ENCODE measurements at regions not wholly inside any gene's neighbourhood (a gene's known extent, or its start where the extent isn't known, plus 50 kb on each side); places are given as distances from the start of the nearest gene placed in this dataset.
"Not testable (repeated sequence)": the region's sequence is repeated elsewhere in the genome, so short reads cannot be mapped to it uniquely, and the experiment has no call there.

GRCh38 chr9:63450836-63451235, 1834.2 kb downstream of the FOXD4L5 start:
- not testable (repeated sequence) for DNase-seq (ENCODE audit: low read depth)

DNA sequence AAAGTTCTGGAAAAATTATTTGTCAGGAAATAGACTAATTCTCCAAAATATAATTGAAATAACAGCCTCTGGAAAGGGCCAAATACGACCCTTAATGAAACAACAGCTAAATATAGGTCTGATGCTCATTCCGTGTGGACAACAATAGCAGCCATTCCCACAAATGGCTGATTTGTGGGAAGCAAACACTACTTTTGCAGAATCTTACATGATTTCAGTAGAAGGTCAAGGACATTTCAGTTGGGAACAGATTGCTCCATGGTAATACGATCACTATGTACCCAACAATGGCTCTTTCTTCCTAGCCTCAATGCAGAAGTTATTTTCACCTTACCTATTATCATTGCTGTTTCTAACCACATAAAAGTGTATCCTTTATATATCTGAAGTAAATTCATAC, 1859.9 kb downstream of the FOXD4L5 start:
- not testable (repeated sequence) for DNase-seq (ENCODE audit: low read depth)

- not testable (repeated sequence) for DNase-seq (ENCODE audit: low read depth)
These were observed 1894.1 kb downstream of the FOXD4L5 start for GRCh38 chr9:63390897-63391296.

GRCh38 chr9:63385479-63385878, 1899.5 kb downstream of the FOXD4L5 start:
- DNase-seq (ENCODE audit: low read depth) = not testable (repeated sequence)

GRCh38 chr9:63379864-63380263, 1905.1 kb downstream of the FOXD4L5 start:
- not testable (repeated sequence) for DNase-seq (ENCODE audit: low read depth)

DNA sequence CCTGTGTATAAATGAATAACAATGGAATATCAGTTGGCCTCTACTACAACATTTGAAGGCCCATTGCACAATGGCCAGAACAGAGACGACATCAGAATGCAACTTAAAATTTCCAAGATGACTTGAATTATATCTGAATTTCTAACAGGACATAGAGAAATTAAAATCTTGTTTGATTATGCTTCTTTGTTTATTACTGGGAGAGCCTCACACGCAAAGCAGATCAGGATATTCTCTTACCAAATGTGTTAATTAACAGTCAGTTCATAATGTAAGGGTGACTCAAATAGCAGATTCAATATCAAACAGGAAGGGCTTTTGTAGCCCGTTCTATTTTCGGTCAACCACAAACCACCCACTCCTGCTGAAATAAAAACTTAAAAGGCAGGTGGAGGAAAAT, 1930.8 kb downstream of the FOXD4L5 start:
- not testable (repeated sequence) for DNase-seq (ENCODE audit: low read depth)

- not testable (repeated sequence) for DNase-seq (ENCODE audit: low read depth)
These were observed 1937.7 kb downstream of the FOXD4L5 start for GRCh38 chr9:63347347-63347746.

DNA sequence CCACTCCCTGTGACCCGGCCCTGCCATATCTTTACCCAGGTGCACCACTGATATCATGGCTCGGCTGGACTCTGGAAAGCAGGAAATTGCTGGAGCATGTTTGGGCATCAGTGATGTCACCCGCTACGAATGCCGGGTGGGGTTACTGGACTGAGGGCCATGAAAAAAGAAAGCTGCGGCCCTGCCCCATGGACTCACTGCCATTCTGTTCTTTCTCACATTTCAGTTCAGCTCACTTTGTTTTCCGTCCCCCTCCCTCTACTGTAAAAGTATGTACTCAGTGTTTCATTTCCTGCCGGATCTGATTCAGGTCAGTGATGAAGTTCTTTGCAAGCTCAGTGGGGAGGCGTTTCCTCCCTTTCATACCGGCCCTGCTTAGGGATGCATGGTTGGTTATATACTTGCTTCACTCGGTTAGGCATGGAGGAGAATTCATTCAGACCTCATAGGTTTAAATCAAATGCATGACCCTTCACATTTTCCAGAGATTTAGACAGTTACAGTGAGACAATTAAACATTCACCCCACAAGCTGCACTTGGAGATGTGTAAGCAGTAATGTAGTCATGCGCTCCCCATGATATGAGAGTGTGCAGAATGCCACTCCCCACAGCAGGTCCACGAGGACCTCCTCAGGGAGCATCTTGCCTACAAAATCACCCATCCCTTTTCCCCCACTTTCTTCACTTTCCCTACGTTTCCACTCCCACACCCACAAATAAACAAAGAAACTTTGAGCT, 1938.5 kb downstream of the FOXD4L5 start:
- DNase-seq (ENCODE audit: low read depth) = peak; percentile 98

GRCh38 chr9:63344408-63344807, 1940.6 kb downstream of the FOXD4L5 start:
- DNase-seq (ENCODE audit: low read depth) = not testable (repeated sequence)

DNA sequence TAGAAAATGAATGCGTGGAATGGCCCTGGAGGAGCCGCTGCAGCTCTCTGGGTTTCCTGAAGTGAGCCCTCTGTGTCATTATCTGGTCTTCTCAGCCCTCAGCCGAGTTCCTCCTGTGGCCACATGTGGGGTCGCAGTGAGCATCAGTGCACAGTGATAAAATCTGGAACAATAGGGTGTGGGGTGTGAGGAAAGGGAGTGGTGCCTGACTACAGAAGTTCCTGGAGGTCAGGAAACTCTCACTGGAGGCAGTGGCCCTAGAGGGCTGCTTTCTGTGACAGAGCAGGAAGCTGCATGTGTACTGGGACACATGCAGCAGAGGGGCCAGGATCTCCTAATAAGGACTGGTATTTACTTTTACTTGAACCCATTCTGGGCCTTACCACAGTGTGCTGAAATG, 1942.5 kb downstream of the FOXD4L5 start:
- peak; percentile 46 for DNase-seq (ENCODE audit: low read depth)

GRCh38 chr9:63337899-63338604, 1947.0 kb downstream of the FOXD4L5 start:
- peak; percentile 89 for DNase-seq (ENCODE audit: low read depth)

DNA sequence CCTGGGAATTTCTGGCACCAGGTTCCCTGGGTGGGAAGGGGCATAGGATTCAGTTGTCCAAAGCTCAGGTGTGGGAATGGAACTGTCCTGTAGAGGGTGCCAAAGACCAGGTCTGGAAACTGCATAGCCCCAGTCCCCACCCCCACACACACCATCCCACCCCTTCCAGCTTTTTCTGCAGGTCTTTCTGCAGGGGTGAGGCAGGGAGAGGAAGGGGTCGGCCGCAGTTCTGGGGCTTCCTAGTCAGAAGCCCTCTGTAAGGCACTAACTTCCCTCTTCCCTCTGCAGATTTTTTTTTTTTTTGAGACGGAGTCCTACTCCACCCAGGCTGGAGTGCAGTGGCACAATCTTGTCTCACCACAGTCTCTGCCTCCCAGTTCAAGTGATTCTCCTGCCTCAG, 1949.7 kb downstream of the FOXD4L5 start:
- not testable (repeated sequence) for DNase-seq (ENCODE audit: low read depth)

DNA sequence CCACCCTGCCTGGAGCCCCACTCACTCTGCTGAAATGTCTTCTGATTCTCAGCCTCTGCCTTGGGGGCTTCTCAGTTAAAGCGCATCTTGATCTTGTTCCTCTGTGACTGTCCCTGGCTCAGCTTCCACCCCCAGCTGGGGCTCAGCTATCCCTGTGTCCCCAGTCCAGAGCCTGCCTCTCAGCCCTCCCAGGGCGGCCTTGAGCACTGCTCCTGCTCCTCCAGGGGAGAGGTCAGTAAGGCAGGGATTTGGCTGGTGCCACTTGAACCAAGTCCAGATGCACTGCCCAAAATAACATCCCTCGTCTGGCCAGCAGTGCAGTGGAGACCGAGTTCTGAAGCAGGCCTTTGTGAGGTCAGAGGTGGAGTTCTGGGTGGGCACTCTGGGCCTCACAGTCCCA, 1950.8 kb downstream of the FOXD4L5 start:
- not testable (repeated sequence) for DNase-seq (ENCODE audit: low read depth)

DNA sequence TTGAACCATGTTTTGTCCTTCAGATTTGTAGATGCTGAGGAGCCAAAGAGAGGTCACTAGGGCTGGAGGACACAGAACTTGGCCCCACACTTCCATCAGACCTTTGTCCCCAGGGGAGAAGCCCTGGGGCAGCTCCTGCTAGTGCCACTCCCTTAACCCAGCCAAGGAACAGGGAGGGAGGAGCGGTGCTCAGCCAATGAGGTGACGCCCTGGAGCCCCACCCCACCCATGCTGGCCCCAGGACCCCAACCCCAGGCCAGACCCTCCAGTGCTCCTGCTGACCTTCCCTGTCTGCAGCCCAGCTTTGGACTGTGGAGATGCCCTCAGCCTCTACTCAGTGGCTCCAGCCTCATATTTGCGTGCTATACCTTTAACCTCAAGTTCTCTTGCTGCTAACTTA, 1951.9 kb downstream of the FOXD4L5 start:
- DNase-seq (ENCODE audit: low read depth) = not testable (repeated sequence)

DNA sequence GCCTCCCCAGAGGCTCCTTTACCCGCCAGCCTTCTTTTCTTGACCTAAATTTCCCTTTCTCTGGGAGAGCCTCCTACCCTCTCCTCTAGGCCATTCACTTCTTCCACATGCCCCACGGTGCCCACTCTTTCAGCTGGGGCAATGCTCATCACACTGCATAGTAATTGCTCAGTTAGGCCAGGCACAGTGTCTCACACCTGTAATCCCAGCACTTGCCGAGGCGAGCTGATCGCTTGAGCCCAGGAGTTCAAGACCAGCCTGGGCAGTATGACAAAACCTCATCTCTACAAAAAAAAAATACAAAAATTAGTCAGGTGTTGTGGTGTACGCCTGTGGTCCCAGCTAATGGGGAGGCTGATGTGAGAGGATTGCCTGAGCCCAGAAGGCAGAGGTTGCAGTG, 1956.7 kb downstream of the FOXD4L5 start:
- not testable (repeated sequence) for DNase-seq (ENCODE audit: low read depth)

DNA sequence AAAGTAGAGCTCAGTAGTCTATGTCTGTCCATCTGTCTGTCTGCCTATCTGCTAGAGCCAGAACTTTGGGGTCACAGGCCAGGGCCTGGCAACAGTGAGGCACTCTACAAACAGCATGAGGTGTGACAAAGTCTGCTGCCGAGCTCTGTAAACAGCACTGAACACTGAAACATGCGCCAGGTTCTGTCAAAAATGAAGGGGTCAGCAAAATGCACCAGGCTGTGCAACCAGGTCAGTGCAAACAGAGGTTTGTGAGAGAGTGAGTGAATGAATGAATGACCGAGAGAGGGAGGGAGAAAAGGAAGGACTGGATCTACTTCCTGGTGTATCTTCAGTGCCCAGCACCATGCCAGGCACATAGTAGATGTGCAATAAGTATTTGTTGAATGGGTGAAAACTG, 1957.8 kb downstream of the FOXD4L5 start:
- DNase-seq (ENCODE audit: low read depth) = peak; percentile 1

DNA sequence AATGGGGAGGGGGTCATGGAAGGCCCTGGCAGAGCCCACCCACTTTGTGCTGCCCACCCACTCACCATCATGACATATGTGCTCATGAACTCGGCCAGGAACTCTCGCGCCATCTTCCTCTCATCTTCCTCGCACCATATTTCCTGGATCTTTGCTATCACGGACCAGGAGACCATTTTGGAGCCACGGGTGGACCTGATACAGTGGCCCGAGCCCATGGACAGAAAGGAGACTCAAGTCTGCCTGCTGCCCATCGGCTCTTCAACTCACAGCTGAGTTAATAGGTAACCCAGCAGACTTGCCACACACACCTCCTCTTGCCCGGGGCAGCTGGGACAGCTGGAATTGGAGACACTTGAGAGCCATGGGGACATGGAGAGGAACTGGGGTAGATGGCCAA, 1958.3 kb downstream of the FOXD4L5 start:
- not testable (repeated sequence) for DNase-seq (ENCODE audit: low read depth)

DNA sequence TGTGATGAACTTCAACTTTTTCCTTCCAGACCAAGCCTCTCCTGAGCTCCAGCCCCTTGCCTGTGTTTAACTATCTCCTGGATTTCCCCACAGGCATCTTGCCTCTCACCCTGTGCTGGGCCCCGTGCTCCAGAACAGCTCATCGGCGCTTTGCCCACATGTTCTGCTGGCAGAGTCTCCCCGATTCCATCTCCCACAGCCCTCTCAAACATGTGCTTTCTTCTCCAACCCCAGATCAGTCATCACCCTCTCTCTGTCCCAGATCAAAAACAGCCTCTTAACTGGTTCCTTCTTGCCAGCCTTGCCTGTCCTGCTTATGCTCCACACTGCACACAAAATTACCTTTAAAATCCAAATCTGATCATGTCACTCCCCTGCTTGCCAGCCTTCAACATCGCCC, 1959.3 kb downstream of the FOXD4L5 start:
- DNase-seq (ENCODE audit: low read depth) = not testable (repeated sequence)

DNA sequence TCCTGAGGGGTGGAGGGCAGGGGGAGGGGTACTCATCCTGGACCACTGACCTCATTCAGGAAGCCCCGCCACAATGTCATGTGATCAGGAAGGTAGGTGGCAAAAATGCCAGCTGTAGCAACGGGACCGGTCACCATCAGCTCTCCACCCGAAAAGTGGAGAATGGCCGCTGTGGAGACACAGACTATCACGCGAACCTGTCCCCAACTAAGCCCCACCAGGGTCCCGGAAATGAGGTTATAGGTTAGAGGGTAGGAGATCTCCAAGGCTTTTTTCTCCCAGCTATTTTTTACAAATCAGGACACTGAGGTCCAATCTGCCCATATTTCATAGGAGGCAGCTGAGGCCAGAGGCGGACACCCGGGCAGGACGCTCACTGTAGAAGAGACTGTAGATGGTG, 1966.9 kb downstream of the FOXD4L5 start:
- not testable (repeated sequence) for DNase-seq (ENCODE audit: low read depth)

GRCh38 chr9:63315387-63315786, 1969.6 kb downstream of the FOXD4L5 start:
- not testable (repeated sequence) for DNase-seq (ENCODE audit: low read depth)

GRCh38 chr9:63296848-63297247, 1988.2 kb downstream of the FOXD4L5 start:
- DNase-seq (ENCODE audit: low read depth) = not testable (repeated sequence)

- DNase-seq (ENCODE audit: low read depth) = not testable (repeated sequence)
These were observed 1988.6 kb downstream of the FOXD4L5 start for GRCh38 chr9:63296366-63296765.

DNA sequence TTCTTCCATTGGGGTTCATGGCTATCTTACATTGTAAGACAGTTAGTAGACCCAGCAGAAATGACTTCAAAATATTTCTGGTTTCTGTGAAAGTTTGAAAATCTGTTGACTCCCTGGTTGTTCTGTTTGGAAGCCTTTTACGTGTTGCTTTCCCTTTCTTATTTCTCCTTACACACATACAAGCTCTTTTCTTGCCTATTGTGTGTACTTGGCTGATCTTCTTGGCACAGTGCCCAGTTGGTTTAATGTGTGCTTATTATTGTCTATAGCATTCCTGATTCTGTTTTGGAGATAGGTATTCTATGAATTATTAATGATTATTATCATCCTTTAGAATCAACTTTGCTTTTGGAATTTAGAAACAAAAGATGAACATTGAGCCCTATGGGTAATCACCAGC, 1995.0 kb downstream of the FOXD4L5 start:
- DNase-seq (ENCODE audit: low read depth) = not testable (repeated sequence)

Measured in renal cortical epithelial cell (primary cell).